Neural progenitor cell (in vitro differentiated cells): ENCODE measurements at regions not wholly inside any gene's neighbourhood (a gene's known extent, or its start where the extent isn't known, plus 50 kb on each side); places are given as distances from the start of the nearest gene placed in this dataset.

ENCODE experiments used
- DNase-seq: peaks from one replicate; pipeline ENCODE4 v3.0.0-alpha.2; 2016; ENCODE audit warnings: low spot score
- H2AFZ ChIP-seq: fragments of 200-600 bp; sonication (generic); replicated peaks from 2 replicates; pipeline ENCODE4 v1.6.1; 2016; ENCODE audit warnings: antibody characterized with exemption
- H3F3A ChIP-seq: fragments of 200-600 bp; sonication (generic); 2 replicates; pipeline ENCODE4 v1.6.1; 2016; ENCODE audit warnings: antibody characterized with exemption, low read depth
- H3K27ac ChIP-seq: fragments of 200-600 bp; sonication (generic); 2 replicates; pipeline ENCODE4 v1.5.1; 2016; ENCODE audit warnings: mild to moderate bottlenecking
- H3K27me3 ChIP-seq: fragments of 200-600 bp; sonication (generic); 2 replicates; pipeline ENCODE4 v1.6.1; 2016; ENCODE audit warnings: mild to moderate bottlenecking, moderate library complexity
- H3K36me3 ChIP-seq: fragments of 200-600 bp; sonication (generic); 2 replicates; pipeline ENCODE4 v1.5.1; 2016
- H3K4me1 ChIP-seq: fragments of 200-600 bp; sonication (generic); 2 replicates; pipeline ENCODE4 v1.6.1; 2016; ENCODE audit warnings: mixed run types
- H3K4me2 ChIP-seq: fragments of 200-600 bp; sonication (generic); 2 replicates; pipeline ENCODE4 v1.6.1; 2016
- H3K4me3 ChIP-seq: fragments of 200-600 bp; sonication (generic); 2 replicates; pipeline ENCODE4 v1.5.1; 2016
- H3K79me2 ChIP-seq: fragments of 200-600 bp; sonication (generic); 2 replicates; pipeline ENCODE4 v1.6.1; 2016; ENCODE audit warnings: low read depth
- H3K9ac ChIP-seq: fragments of 200-600 bp; sonication (generic); 2 replicates; pipeline ENCODE4 v1.6.1; 2016
- H3K9me3 ChIP-seq: fragments of 200-600 bp; sonication (generic); 2 replicates; pipeline ENCODE4 v1.5.1; 2016; ENCODE audit warnings: low read depth
- H4K20me1 ChIP-seq: fragments of 200-600 bp; sonication (generic); 2 replicates; pipeline ENCODE4 v1.6.1; 2016; ENCODE audit warnings: low read depth
- H3K27ac Mint-ChIP-seq: 3 replicates; pipeline ENCODE4 v1.8.0; 2021; ENCODE audit warnings: mixed read lengths
- H3K27me3 Mint-ChIP-seq: 2 replicates; pipeline ENCODE4 v1.8.0; 2022; ENCODE audit warnings: low read depth, mild to moderate bottlenecking, inconsistent platforms, moderate library complexity, mixed read lengths; ENCODE audit not compliant: insufficient read depth
- H3K36me3 Mint-ChIP-seq: 3 replicates; pipeline ENCODE4 v1.8.0; 2021; ENCODE audit warnings: mixed read lengths
- H3K4me1 Mint-ChIP-seq: 3 replicates; pipeline ENCODE4 v1.8.0; 2021; ENCODE audit warnings: mixed read lengths
- H3K4me3 Mint-ChIP-seq: 3 replicates; pipeline ENCODE4 v1.8.0; 2021; ENCODE audit warnings: mild to moderate bottlenecking, moderate library complexity, mixed read lengths
- H3K9me3 Mint-ChIP-seq: 3 replicates; pipeline ENCODE4 v1.8.0; 2020; ENCODE audit warnings: mixed read lengths
- EZH2 ChIP-seq: fragments of 200-600 bp; sonication (generic); IDR thresholded peaks from 2 replicates; pipeline ENCODE4 v1.6.1; 2017; ENCODE audit warnings: antibody characterized with exemption, mild to moderate bottlenecking, moderate library complexity
- EZH2phosphoT487 ChIP-seq: fragments of 200-600 bp; sonication (generic); IDR thresholded peaks from 2 replicates; pipeline ENCODE4 v1.6.1; 2017; ENCODE audit warnings: antibody characterized with exemption
- TF ChIP-seq, protein P1 (sequence below): fragments of 200-600 bp; sonication (generic); IDR thresholded peaks from 2 replicates; pipeline ENCODE4 v1.5.1; 2017; ENCODE audit warnings: antibody characterized with exemption, mild to moderate bottlenecking

- Mint-ChIP-seq H3K27ac (no peak overlapping the region), H3K4me3 (no peak overlapping the region)
- no peak overlapping the region for H3K4me3 ChIP-seq
Observed at GRCh38 chr3:110903771-110904519, 167.7 kb upstream of the NECTIN3 start.

DNA sequence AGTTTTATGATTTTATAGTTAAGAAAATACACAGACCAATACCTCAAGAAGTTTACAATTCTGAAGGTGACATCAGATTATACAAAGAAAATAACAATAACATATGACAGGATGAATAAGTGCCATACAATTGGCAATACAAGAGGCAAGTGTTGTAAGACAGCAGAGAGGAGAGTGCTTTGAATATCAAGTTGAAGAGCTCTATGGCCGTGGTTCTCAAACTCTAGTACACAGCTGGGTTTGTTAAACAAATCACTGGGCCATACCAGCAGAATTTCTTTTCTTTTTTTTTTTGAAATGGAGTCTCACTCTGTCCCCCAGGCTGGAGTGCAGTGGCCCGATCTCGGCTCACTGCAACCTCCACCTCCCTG, 167.1 kb upstream of the NECTIN3 start:
- no peak overlapping the region for H2AFZ ChIP-seq
- TF ChIP-seq EZH2, result no peak
- TF ChIP-seq, protein P1, sequence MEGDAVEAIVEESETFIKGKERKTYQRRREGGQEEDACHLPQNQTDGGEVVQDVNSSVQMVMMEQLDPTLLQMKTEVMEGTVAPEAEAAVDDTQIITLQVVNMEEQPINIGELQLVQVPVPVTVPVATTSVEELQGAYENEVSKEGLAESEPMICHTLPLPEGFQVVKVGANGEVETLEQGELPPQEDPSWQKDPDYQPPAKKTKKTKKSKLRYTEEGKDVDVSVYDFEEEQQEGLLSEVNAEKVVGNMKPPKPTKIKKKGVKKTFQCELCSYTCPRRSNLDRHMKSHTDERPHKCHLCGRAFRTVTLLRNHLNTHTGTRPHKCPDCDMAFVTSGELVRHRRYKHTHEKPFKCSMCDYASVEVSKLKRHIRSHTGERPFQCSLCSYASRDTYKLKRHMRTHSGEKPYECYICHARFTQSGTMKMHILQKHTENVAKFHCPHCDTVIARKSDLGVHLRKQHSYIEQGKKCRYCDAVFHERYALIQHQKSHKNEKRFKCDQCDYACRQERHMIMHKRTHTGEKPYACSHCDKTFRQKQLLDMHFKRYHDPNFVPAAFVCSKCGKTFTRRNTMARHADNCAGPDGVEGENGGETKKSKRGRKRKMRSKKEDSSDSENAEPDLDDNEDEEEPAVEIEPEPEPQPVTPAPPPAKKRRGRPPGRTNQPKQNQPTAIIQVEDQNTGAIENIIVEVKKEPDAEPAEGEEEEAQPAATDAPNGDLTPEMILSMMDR, result no peak
- TF ChIP-seq EZH2phosphoT487, result no peak
- H4K20me1 ChIP-seq, result no peaks in the 10 kb centered on the region
- no peak overlapping the region for H3K4me2 ChIP-seq
- peaks cover 9% of the 10 kb centered on the region for H3K4me1 ChIP-seq
- H3K9ac ChIP-seq, result no peak overlapping the region
- H3K27me3 ChIP-seq, result no peaks in the 10 kb centered on the region
- no peaks in the 10 kb centered on the region for H3K9me3 ChIP-seq
- DNase-seq, result no peak
- no peak overlapping the region for H3K4me3 ChIP-seq
- peaks cover under 1% of the 10 kb centered on the region for H3K79me2 ChIP-seq
- H3K36me3 Mint-ChIP-seq, result no peaks in the 10 kb centered on the region
- H3K9me3 Mint-ChIP-seq, result no peaks in the 10 kb centered on the region
- peaks cover 11% of the 10 kb centered on the region for H3K4me1 Mint-ChIP-seq
- no peaks in the 10 kb centered on the region for H3F3A ChIP-seq
- no peak overlapping the region for H3K4me3 Mint-ChIP-seq
- peaks cover 3% of the 10 kb centered on the region for H3K27me3 Mint-ChIP-seq
- H3K27ac ChIP-seq, result no peak overlapping the region
- no peak overlapping the region for H3K27ac Mint-ChIP-seq
- no peaks in the 10 kb centered on the region for H3K36me3 ChIP-seq

More at GRCh38 chr3:110903771-110904519, 167.7 kb upstream of the NECTIN3 start:
- Histone ChIP-seq H3K9me3 (no peaks in the 10 kb centered on the region), H3K27me3 (no peaks in the 10 kb centered on the region), H3K9ac (no peak overlapping the region), H2AFZ (no peak overlapping the region), H3K4me2 (no peak overlapping the region), H3K36me3 (no peaks in the 10 kb centered on the region), H3K27ac (no peak overlapping the region), H3F3A (no peaks in the 10 kb centered on the region), H4K20me1 (no peaks in the 10 kb centered on the region), H3K4me1 (peaks cover 9% of the 10 kb centered on the region), H3K79me2 (peaks cover 4% of the 10 kb centered on the region)
- DNase-seq, result no peak
- Mint-ChIP-seq H3K36me3 (no peaks in the 10 kb centered on the region), H3K27me3 (peaks cover 3% of the 10 kb centered on the region), H3K4me1 (peaks cover 8% of the 10 kb centered on the region), H3K9me3 (no peaks in the 10 kb centered on the region)
- TF ChIP-seq EZH2phosphoT487 (no peak), EZH2 (no peak)
- TF ChIP-seq, protein P1, result no peak

- H3K27ac Mint-ChIP-seq, result no peak overlapping the region
- no peak overlapping the region for H3K4me3 Mint-ChIP-seq
- no peaks in the 10 kb centered on the region for H3K9me3 Mint-ChIP-seq
- Histone ChIP-seq H3K4me1 (peaks cover 8% of the 10 kb centered on the region), H3K4me2 (no peak overlapping the region), H4K20me1 (no peaks in the 10 kb centered on the region), H3K9ac (no peak overlapping the region), H3F3A (no peaks in the 10 kb centered on the region), H3K4me3 (no peak overlapping the region), H2AFZ (no peak overlapping the region), H3K79me2 (no peaks in the 10 kb centered on the region), H3K27me3 (no peaks in the 10 kb centered on the region), H3K36me3 (no peaks in the 10 kb centered on the region), H3K27ac (no peak overlapping the region), H3K9me3 (no peaks in the 10 kb centered on the region)
- TF ChIP-seq EZH2phosphoT487 (no peak), EZH2 (no peak)
- TF ChIP-seq, protein P1, result no peak
- H3K36me3 Mint-ChIP-seq, result no peaks in the 10 kb centered on the region
- DNase-seq, result no peak
- peaks cover 16% of the 10 kb centered on the region for H3K4me1 Mint-ChIP-seq
- peaks cover 3% of the 10 kb centered on the region for H3K27me3 Mint-ChIP-seq
Observed at GRCh38 chr3:110905121-110905520, 166.5 kb upstream of the NECTIN3 start.
